K562 (cell line): ENCODE measurements at regions not wholly inside any gene's neighbourhood (a gene's known extent, or its start where the extent isn't known, plus 50 kb on each side); places are given as distances from the start of the nearest gene placed in this dataset.
A peak's percentile ranks its signal among the peaks of the same experiment; 100 is the strongest.

Experiments used
- ATAC-seq: fragments of 200-7000 bp; cut with Tn5 transposase; 3 replicates; pipeline ENCODE4 v1.9.1; 2020; ENCODE audit warnings: moderate library complexity
- BruUV-seq: library from RNA; stranded (reverse); fragments of 400-500 nt; replicated peaks from 2 replicates; lab custom pipeline; 2021; lab: Mats Ljungman, UMichigan
- CTCF ChIA-PET: fragments of 300-600 bp; formaldehyde crosslinking; extraction: SDS; loops from one replicate; lab custom pipeline; 2021; ENCODE audit warnings: low intra/inter-chr PET ratio; lab: Yijun Ruan, JAX
- POLR2A ChIA-PET: fragments of 300-600, 350-650 bp; sonication (Branson Sonifier 250); formaldehyde crosslinking; extraction: SDS; loops from one replicate; lab custom pipeline; 2021; ENCODE audit warnings: antibody characterized with exemption, inconsistent platforms; lab: Yijun Ruan, JAX
- DNase-seq, 4 experiments: peaks; one replicate each; pipeline versions ENCODE4 v3.0.0 to v3.0.0-alpha.2; 2011 to 2018; ENCODE audit warnings: low spot score in 3 of 4, mixed read lengths in 3 of 4; ENCODE audit errors: extremely low read depth in 1 of 4
- FAIRE-seq: peaks from 2 replicates; lab custom pipeline; 2011; peaks lifted over from hg19 to GRCh38; lab: Jason Lieb, UNC
- H2AFZ ChIP-seq: 2 replicates; pipeline ENCODE4 v1.6.0; 2011; ENCODE audit warnings: low read depth, low read length, control low read depth, inconsistent platforms
- H3K27ac ChIP-seq: fragments of 200-600 bp; 3 replicates; pipeline ENCODE4 v1.8.0; 2011; ENCODE audit warnings: low read depth, mild to moderate bottlenecking, control low read depth, inconsistent platforms, low read length, moderate library complexity, mixed read lengths; ENCODE audit errors: extremely low read depth
- H3K27me3 ChIP-seq, 2 experiments: fragments of 300-600 bp in 1 of 2; 2 replicates in 1 of 2; 3 replicates in 1 of 2; pipeline versions ENCODE4 v1.6.0 to v1.8.0; 2011; ENCODE audit warnings: inconsistent platforms in 2 of 2, low read length in 2 of 2, mild to moderate bottlenecking in 1 of 2, mixed read lengths in 1 of 2, moderate library complexity in 1 of 2; ENCODE audit not compliant: control insufficient read depth in 2 of 2, insufficient read depth in 2 of 2
- H3K36me3 ChIP-seq: fragments of 300-600 bp; 3 replicates; pipeline ENCODE4 v1.8.0; 2011; ENCODE audit warnings: mild to moderate bottlenecking, low read length, inconsistent platforms; ENCODE audit not compliant: control insufficient read depth, insufficient read depth
- H3K4me1 ChIP-seq, 2 experiments: fragments of 200-600 bp in 1 of 2; replicated peaks in 1 of 2; 2 replicates in 1 of 2; 3 replicates in 1 of 2; pipeline versions ENCODE4 v1.5.1 to v1.8.0; 2011; ENCODE audit warnings: inconsistent platforms in 2 of 2, low read length in 2 of 2, mild to moderate bottlenecking in 1 of 2, mixed read lengths in 1 of 2, moderate library complexity in 1 of 2; ENCODE audit not compliant: control insufficient read depth in 2 of 2, insufficient read depth in 2 of 2
- H3K4me2 ChIP-seq: 2 replicates; pipeline ENCODE4 v1.6.1; 2011; ENCODE audit warnings: low read length, control low read depth, inconsistent platforms, mixed read lengths; ENCODE audit not compliant: insufficient read depth
- H3K4me3 ChIP-seq: fragments of 200-600 bp; sonication (generic), shearing (Covaris generic); 2 replicates; pipeline ENCODE4 v1.5.1; 2016; ENCODE audit warnings: control low read depth, inconsistent platforms
- H3K79me2 ChIP-seq: fragments of 200-600 bp; 3 replicates; pipeline ENCODE4 v1.8.0; 2011; ENCODE audit warnings: low read length, inconsistent platforms; ENCODE audit not compliant: control insufficient read depth, insufficient read depth
- H3K9ac ChIP-seq, 2 experiments: 2 replicates each; pipeline versions ENCODE4 v1.6.0 to v1.6.1; 2011; ENCODE audit warnings: low read depth in 2 of 2, low read length in 2 of 2, control low read depth in 1 of 2, inconsistent platforms in 1 of 2, mild to moderate bottlenecking in 1 of 2, mixed read lengths in 1 of 2; ENCODE audit not compliant: insufficient read depth in 1 of 2
- H3K9me1 ChIP-seq: one replicate; pipeline ENCODE4 v1.6.0; 2011; ENCODE audit warnings: inconsistent platforms, mild to moderate bottlenecking, low read length, moderate library complexity; ENCODE audit not compliant: control insufficient read depth, insufficient read depth
- H3K9me3 ChIP-seq: replicated peaks from 2 replicates; pipeline ENCODE4 v1.5.1; 2011; ENCODE audit warnings: low read depth, low read length, inconsistent platforms; ENCODE audit not compliant: control insufficient read depth, insufficient read depth
- H4K20me1 ChIP-seq: replicated peaks from 2 replicates; pipeline ENCODE4 v1.6.1; 2011; ENCODE audit warnings: low read length, inconsistent platforms, mixed read lengths; ENCODE audit not compliant: control insufficient read depth, insufficient read depth
- CCNT2 ChIP-seq: IDR thresholded peaks from 2 replicates; pipeline ENCODE4 v1.6.1; 2011; ENCODE audit warnings: borderline replicate concordance, low read depth, mild to moderate bottlenecking, moderate library complexity, mixed read lengths, low read length; ENCODE audit not compliant: insufficient read length; ENCODE audit errors: extremely low read depth
- CREB1 ChIP-seq, 2 experiments: sonication (generic) in 1 of 2; formaldehyde crosslinking in 1 of 2; IDR thresholded peaks; 2 replicates each; pipeline versions ENCODE4 v1.6.1 to v1.8.0; 2012 to 2022; ENCODE audit warnings: inconsistent platforms in 1 of 2, mild to moderate bottlenecking in 1 of 2, missing genetic modification reagents in 1 of 2, moderate library complexity in 1 of 2
- FOS ChIP-seq: IDR thresholded peaks from 3 replicates; pipeline ENCODE4 v1.6.1; 2011; ENCODE audit not compliant: insufficient read length; ENCODE audit errors: extremely low read depth
- GTF2E2 ChIP-seq: fragments of 200-800 bp; sonication (Bioruptor generic); IDR thresholded peaks from 2 replicates; pipeline ENCODE4 v1.6.1; 2016; ENCODE audit warnings: missing genetic modification characterization, missing compliant biosample characterization
- HDAC2 ChIP-seq: fragments of 450-650 bp; IDR thresholded peaks from 2 replicates; pipeline ENCODE4 v1.6.1; 2016; ENCODE audit warnings: mild to moderate bottlenecking
- MTF1 ChIP-seq: fragments of 250-450 bp; sonication (Bioruptor Pico); IDR thresholded peaks from 2 replicates; pipeline ENCODE4 v1.9.0; 2021; ENCODE audit warnings: moderate library complexity, mild to moderate bottlenecking, inconsistent platforms, borderline replicate concordance
- NONO ChIP-seq, 2 experiments: fragments of 200-400 bp in 1 of 2; fragments of 450-650 bp in 1 of 2; formaldehyde crosslinking in 1 of 2; IDR thresholded peaks; 2 replicates each; pipeline ENCODE4 v1.6.1; 2017; ENCODE audit warnings: low read depth in 2 of 2, mild to moderate bottlenecking in 2 of 2, moderate library complexity in 2 of 2, low read length in 1 of 2
- PYGO2 ChIP-seq: fragments of 450-650 bp; IDR thresholded peaks from 2 replicates; pipeline ENCODE4 v1.6.1; 2016; ENCODE audit warnings: mild to moderate bottlenecking, missing genetic modification characterization, moderate library complexity, missing compliant biosample characterization
- TRIM28 ChIP-seq: fragments of 450-650 bp; IDR thresholded peaks from 2 replicates; pipeline ENCODE4 v1.6.1; 2017
- ZBTB17 ChIP-seq: fragments of 450-650 bp; formaldehyde crosslinking; IDR thresholded peaks from 2 replicates; pipeline ENCODE4 v1.4.0; 2020; ENCODE audit warnings: mild to moderate bottlenecking
- ZNF318 ChIP-seq, 2 experiments: fragments of 450-650 bp; IDR thresholded peaks; 2 replicates each; pipeline ENCODE4 v1.6.1; 2016; ENCODE audit warnings: mild to moderate bottlenecking in 2 of 2, borderline replicate concordance in 1 of 2, low read depth in 1 of 2, moderate library complexity in 1 of 2
- WGBS: fragments of 100-300 bp; shearing (Covaris generic); methylation state at CpG from one replicate; pipeline ENCODE4 v1.1.6; 2016; ENCODE audit warnings: low coverage, mixed read lengths; ENCODE audit not compliant: insufficient coverage; ENCODE audit errors: missing lambda C conversion rate; 5-methylcytosine and 5-hydroxymethylcytosine counted together
- in situ Hi-C: fragments of 300-500 bp; cut with MboI; formaldehyde crosslinking; loops from 4 replicates; pipeline ENCODE4 v1.15.0; 2018; ENCODE audit warnings: inconsistent platforms, mixed read lengths
- intact Hi-C: fragments of 100-400 bp; cut with micrococcal nuclease; formaldehyde crosslinking; loops from 2 replicates; pipeline ENCODE4 v1.14.2; 2022
- TF ChIP-seq, protein P1 (sequence below): sonication (generic); IDR thresholded peaks from 2 replicates; pipeline ENCODE4 v1.6.1; 2016

- no peaks in the 10 kb centered on the region for H3K9me3 ChIP-seq
- no peak overlapping the region for H3K27ac ChIP-seq
- no peaks in the 10 kb centered on the region for H3K9me1 ChIP-seq
- ATAC-seq = no peak
- ChIA-PET CTCF (interaction anchor here (0.6 to 1.8 kb wide), 4 partner anchors 112 to 231 kb away, joined by 3 to 11 read pairs (median 4); no protein-coding TSS in a partner anchor), POLR2A (no interaction called here)
- peak in 1 of 4 experiments; percentile 7 for DNase-seq
- no peak overlapping the region for H3K4me3 ChIP-seq
- no peak overlapping the region for H3K9ac ChIP-seq
- no peaks in the 10 kb centered on the region; a peak in 1 of 5 replicates for H3K4me1 ChIP-seq
- intact Hi-C loops (loop anchor here (5.0 kb wide), 1 partner anchor 228 kb away; no protein-coding TSS in a partner anchor), in situ Hi-C loops (loop anchor here (10.0 kb wide), 2 partner anchors 110 to 230 kb away; no protein-coding TSS in a partner anchor)
- no peaks in the 10 kb centered on the region for H4K20me1 ChIP-seq
- no peaks in the 10 kb centered on the region for H3K79me2 ChIP-seq
- no peak for FAIRE-seq
- H3K4me2 ChIP-seq = no peak overlapping the region
- BruUV-seq = no TSS peak
- no peaks in the 10 kb centered on the region for H3K27me3 ChIP-seq
- H3K36me3 ChIP-seq = no peaks in the 10 kb centered on the region
- 0% methylated on average over 2 of the region's 2 CpGs for WGBS
- no peak overlapping the region for H2AFZ ChIP-seq
- TF ChIP-seq HDAC2 (no peak), CCNT2 (no peak), MTF1 (CRISPR knock-in tag) (no peak), ZNF318 (IDR thresholded peaks at IDR 0.05; ENCODE audit: borderline replicate concordance in 1 of 2, low read depth in 1 of 2) (no peak), NONO (IDR thresholded peaks at IDR 0.05; ENCODE audit: low read depth in 2 of 2, low read length in 1 of 2) (no peak), TRIM28 (no peak), PYGO2 (tag) (no peak), ZBTB17 (CRISPR knock-in tag) (no peak), CREB1 (IDR thresholded peaks at IDR 0.05) (no peak), CREB1 (CRISPR knock-in tag; IDR thresholded peaks at IDR 0.05) (no peak), GTF2E2 (tag) (no peak), FOS (no peak)
- TF ChIP-seq, protein P1, sequence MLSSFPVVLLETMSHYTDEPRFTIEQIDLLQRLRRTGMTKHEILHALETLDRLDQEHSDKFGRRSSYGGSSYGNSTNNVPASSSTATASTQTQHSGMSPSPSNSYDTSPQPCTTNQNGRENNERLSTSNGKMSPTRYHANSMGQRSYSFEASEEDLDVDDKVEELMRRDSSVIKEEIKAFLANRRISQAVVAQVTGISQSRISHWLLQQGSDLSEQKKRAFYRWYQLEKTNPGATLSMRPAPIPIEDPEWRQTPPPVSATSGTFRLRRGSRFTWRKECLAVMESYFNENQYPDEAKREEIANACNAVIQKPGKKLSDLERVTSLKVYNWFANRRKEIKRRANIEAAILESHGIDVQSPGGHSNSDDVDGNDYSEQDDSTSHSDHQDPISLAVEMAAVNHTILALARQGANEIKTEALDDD = no peak
Measured at GRCh38 chr9:26744191-26744965, 148.2 kb downstream of the CAAP1 start.
